SK-N-SH (cell line): ENCODE measurements at regions not wholly inside any gene's neighbourhood (a gene's known extent, or its start where the extent isn't known, plus 50 kb on each side); places are given as distances from the start of the nearest gene placed in this dataset.

ENCODE experiments used
- CTCF ChIA-PET: fragments of 300-600, 350-600 bp; formaldehyde crosslinking; extraction: SDS; loops from one replicate; lab custom pipeline; 2021; lab: Yijun Ruan, JAX
- POLR2A ChIA-PET: fragments of 350-600 bp; sonication (Branson Sonifier 250); formaldehyde crosslinking; extraction: SDS; loops from one replicate; lab custom pipeline; 2020; ENCODE audit warnings: antibody characterized with exemption, inconsistent platforms; lab: Yijun Ruan, JAX
- DNase-seq: peaks from one replicate; pipeline ENCODE4 v3.0.0; 2012
- H2AFZ ChIP-seq: fragments of 200-600 bp; sonication (generic); 2 replicates; pipeline ENCODE4 v1.8.1; 2016; ENCODE audit warnings: antibody characterized with exemption, mild to moderate bottlenecking, low read depth
- H3F3A ChIP-seq: fragments of 200-600 bp; sonication (generic); replicated peaks from 2 replicates; pipeline ENCODE3; 2016; ENCODE audit warnings: antibody characterized with exemption, mild to moderate bottlenecking; ENCODE audit not compliant: insufficient read depth
- H3K27ac ChIP-seq, 2 experiments: fragments of 200-500 bp in 1 of 2; fragments of 200-600 bp in 1 of 2; sonication (Bioruptor generic) in 1 of 2; sonication (generic), shearing (Covaris generic) in 1 of 2; 2 replicates each; pipeline versions ENCODE4 v1.5.1 to v1.6.1; 2014 to 2016; ENCODE audit warnings: low read depth in 2 of 2, inconsistent platforms in 1 of 2, low read length in 1 of 2, mild to moderate bottlenecking in 1 of 2, mixed read lengths in 1 of 2
- H3K27me3 ChIP-seq: fragments of 200-600 bp; sonication (generic), shearing (Covaris generic); 2 replicates; pipeline ENCODE4 v1.6.1; 2016; ENCODE audit warnings: mixed run types; ENCODE audit not compliant: insufficient read depth
- H3K36me3 ChIP-seq, 2 experiments: fragments of 200-500 bp in 1 of 2; fragments of 200-600 bp in 1 of 2; sonication (Bioruptor generic) in 1 of 2; sonication (generic) in 1 of 2; replicated peaks in 1 of 2; 2 replicates each; pipeline versions ENCODE3 to v1.5.1; 2014 to 2016; ENCODE audit warnings: low read length in 1 of 2, mild to moderate bottlenecking in 1 of 2; ENCODE audit not compliant: insufficient read depth in 2 of 2, control insufficient read depth in 1 of 2
- H3K4me1 ChIP-seq, 2 experiments: fragments of 200-500 bp in 1 of 2; fragments of 200-600 bp in 1 of 2; sonication (Bioruptor generic) in 1 of 2; sonication (generic), shearing (Covaris generic) in 1 of 2; 2 replicates each; pipeline versions ENCODE4 v1.5.1 to v1.6.1; 2014 to 2016; ENCODE audit warnings: low read depth in 1 of 2, low read length in 1 of 2, mixed run types in 1 of 2; ENCODE audit not compliant: insufficient read depth in 2 of 2, control insufficient read depth in 1 of 2
- H3K4me2 ChIP-seq: fragments of 200-600 bp; sonication (generic), shearing (Covaris generic); 2 replicates; pipeline ENCODE4 v1.6.1; 2017; ENCODE audit warnings: mixed run types
- H3K4me3 ChIP-seq, 2 experiments: fragments of 200-500 bp in 1 of 2; fragments of 200-600 bp in 1 of 2; sonication (Bioruptor generic) in 1 of 2; sonication (generic), shearing (Covaris generic) in 1 of 2; 2 replicates each; pipeline versions ENCODE4 v1.5.1 to v1.8.1; 2014 to 2016; ENCODE audit warnings: low read depth in 2 of 2, inconsistent platforms in 1 of 2, low read length in 1 of 2, mild to moderate bottlenecking in 1 of 2, mixed read lengths in 1 of 2, moderate library complexity in 1 of 2
- H3K79me2 ChIP-seq: fragments of 200-600 bp; sonication (generic); 2 replicates; pipeline ENCODE4 v1.8.1; 2017; ENCODE audit warnings: mild to moderate bottlenecking; ENCODE audit not compliant: insufficient read depth
- H3K9ac ChIP-seq: fragments of 200-600 bp; sonication (generic); 2 replicates; pipeline ENCODE4 v1.6.1; 2017; ENCODE audit warnings: mixed run types
- H3K9me2 ChIP-seq: fragments of 200-600 bp; sonication (generic); 2 replicates; pipeline ENCODE4 v1.6.1; 2017; ENCODE audit warnings: mixed run types
- H3K9me3 ChIP-seq: fragments of 200-600 bp; sonication (generic); 2 replicates; pipeline ENCODE4 v1.6.1; 2017; ENCODE audit warnings: mixed run types, mild to moderate bottlenecking, moderate library complexity
- H4K20me1 ChIP-seq: fragments of 200-600 bp; sonication (generic); 2 replicates; pipeline ENCODE4 v1.6.1; 2017; ENCODE audit warnings: mild to moderate bottlenecking, mixed run types; ENCODE audit not compliant: insufficient read depth
- CHD2 ChIP-seq: fragments of 150-350 bp; IDR thresholded peaks from 2 replicates; pipeline ENCODE4 v1.6.1; 2018; ENCODE audit warnings: low read length; ENCODE audit not compliant: partially characterized antibody
- FOXM1 ChIP-seq: IDR thresholded peaks from 2 replicates; pipeline ENCODE4 v1.4.0; 2012; ENCODE audit warnings: low read depth, mild to moderate bottlenecking
- GATA2 ChIP-seq: sonication (generic); formaldehyde crosslinking; IDR thresholded peaks from 2 replicates; pipeline ENCODE4 v1.5.0; 2020; ENCODE audit warnings: mild to moderate bottlenecking, missing genetic modification reagents
- MAX ChIP-seq: IDR thresholded peaks from 2 replicates; pipeline ENCODE4 v1.4.0; 2012; ENCODE audit warnings: low read depth
- MEF2A ChIP-seq: IDR thresholded peaks from 2 replicates; pipeline ENCODE4 v1.4.0; 2012; ENCODE audit warnings: low read depth, borderline replicate concordance
- POLR2AphosphoS5 ChIP-seq: IDR thresholded peaks from 2 replicates; pipeline ENCODE4 v1.6.1; 2012; ENCODE audit warnings: low read depth, low read length
- RAD21 ChIP-seq: IDR thresholded peaks from 2 replicates; pipeline ENCODE4 v1.6.1; 2012; ENCODE audit warnings: mild to moderate bottlenecking, low read length
- RFX5 ChIP-seq: IDR thresholded peaks from 2 replicates; pipeline ENCODE4 v1.6.1; 2012; ENCODE audit warnings: mild to moderate bottlenecking, improper control_type of control experiment, low read length
- SMC3 ChIP-seq: IDR thresholded peaks from 2 replicates; pipeline ENCODE4 v1.6.1; 2012; ENCODE audit warnings: low read depth, low read length, improper control_type of control experiment
- TCF12 ChIP-seq: IDR thresholded peaks from 2 replicates; pipeline ENCODE4 v1.4.0; 2012
- USF1 ChIP-seq: IDR thresholded peaks from 2 replicates; pipeline ENCODE4 v1.4.0; 2012; ENCODE audit warnings: low read depth, borderline replicate concordance
- USF2 ChIP-seq: fragments of 150-350 bp; IDR thresholded peaks from 2 replicates; pipeline ENCODE4 v1.6.1; 2017; ENCODE audit warnings: antibody characterized with exemption, low read length, low read depth, borderline replicate concordance
- YY1 ChIP-seq: IDR thresholded peaks from 2 replicates; pipeline ENCODE4 v1.4.0; 2012; ENCODE audit warnings: low read depth, mild to moderate bottlenecking
- ZBTB33 ChIP-seq: IDR thresholded peaks from 2 replicates; pipeline ENCODE4 v1.4.0; 2012; ENCODE audit warnings: low read depth, borderline replicate concordance
- WGBS: methylation state at CpG from one replicate; pipeline ENCODE4 v1.1.6; 2017; ENCODE audit warnings: low lambda C conversion rate; 5-methylcytosine and 5-hydroxymethylcytosine counted together
- TF ChIP-seq, protein P1 (sequence below): IDR thresholded peaks from 2 replicates; pipeline ENCODE4; 2012
- TF ChIP-seq, protein P2 (sequence below): fragments of 150-350 bp; IDR thresholded peaks from 2 replicates; pipeline ENCODE4 v1.6.1; 2016; ENCODE audit warnings: mild to moderate bottlenecking, low read depth, low read length

DNA sequence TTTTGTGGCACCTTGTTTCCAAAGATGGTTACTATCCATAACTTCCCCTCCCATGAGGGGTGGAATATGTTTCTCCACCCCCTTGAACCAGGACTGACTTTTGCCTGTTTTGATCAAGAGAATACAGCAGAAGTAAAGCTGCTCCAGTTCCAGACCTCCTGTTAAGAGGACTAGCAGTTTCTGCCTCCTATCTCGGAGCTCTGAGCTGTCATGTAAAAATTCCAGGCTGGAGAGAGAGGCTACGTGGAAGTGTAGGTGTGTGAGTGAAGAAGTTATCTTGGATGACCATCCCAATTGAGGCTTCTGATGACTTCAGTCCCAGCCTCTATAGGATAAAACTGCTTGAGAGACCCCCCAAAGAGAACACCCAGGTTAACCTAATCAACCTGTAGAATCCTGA lies 511.7 kb upstream of the IMPG1 start:
- Histone ChIP-seq H3K36me3 (no peaks in the 10 kb centered on the region), H3K9me2 (no peaks in the 10 kb centered on the region), H2AFZ (no peak overlapping the region), H4K20me1 (no peaks in the 10 kb centered on the region), H3K4me3 (no peak overlapping the region), H3F3A (no peaks in the 10 kb centered on the region), H3K4me2 (no peak overlapping the region), H3K27ac (no peak overlapping the region), H3K9ac (no peak overlapping the region), H3K4me1 (no peaks in the 10 kb centered on the region), H3K79me2 (no peaks in the 10 kb centered on the region), H3K9me3 (no peaks in the 10 kb centered on the region), H3K27me3 (no peaks in the 10 kb centered on the region)
- no peak for DNase-seq
- ChIA-PET POLR2A (no interaction called here), CTCF (no interaction called here)
- WGBS, result 0% methylated on average over 2 of the region's 2 CpGs
- TF ChIP-seq ZBTB33 (no peak), USF1 (no peak), MEF2A (no peak), RFX5 (no peak), SMC3 (no peak), CHD2 (no peak), YY1 (no peak), USF2 (no peak), FOXM1 (no peak), GATA2 (no peak), POLR2AphosphoS5 (no peak), RAD21 (no peak), MAX (no peak), TCF12 (no peak)
- TF ChIP-seq, protein P1, sequence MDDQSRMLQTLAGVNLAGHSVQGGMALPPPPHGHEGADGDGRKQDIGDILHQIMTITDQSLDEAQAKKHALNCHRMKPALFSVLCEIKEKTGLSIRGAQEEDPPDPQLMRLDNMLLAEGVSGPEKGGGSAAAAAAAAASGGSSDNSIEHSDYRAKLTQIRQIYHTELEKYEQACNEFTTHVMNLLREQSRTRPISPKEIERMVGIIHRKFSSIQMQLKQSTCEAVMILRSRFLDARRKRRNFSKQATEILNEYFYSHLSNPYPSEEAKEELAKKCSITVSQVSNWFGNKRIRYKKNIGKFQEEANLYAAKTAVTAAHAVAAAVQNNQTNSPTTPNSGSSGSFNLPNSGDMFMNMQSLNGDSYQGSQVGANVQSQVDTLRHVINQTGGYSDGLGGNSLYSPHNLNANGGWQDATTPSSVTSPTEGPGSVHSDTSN, result no peak
- TF ChIP-seq, protein P2, sequence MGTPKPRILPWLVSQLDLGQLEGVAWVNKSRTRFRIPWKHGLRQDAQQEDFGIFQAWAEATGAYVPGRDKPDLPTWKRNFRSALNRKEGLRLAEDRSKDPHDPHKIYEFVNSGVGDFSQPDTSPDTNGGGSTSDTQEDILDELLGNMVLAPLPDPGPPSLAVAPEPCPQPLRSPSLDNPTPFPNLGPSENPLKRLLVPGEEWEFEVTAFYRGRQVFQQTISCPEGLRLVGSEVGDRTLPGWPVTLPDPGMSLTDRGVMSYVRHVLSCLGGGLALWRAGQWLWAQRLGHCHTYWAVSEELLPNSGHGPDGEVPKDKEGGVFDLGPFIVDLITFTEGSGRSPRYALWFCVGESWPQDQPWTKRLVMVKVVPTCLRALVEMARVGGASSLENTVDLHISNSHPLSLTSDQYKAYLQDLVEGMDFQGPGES, result no peak
